Natural killer cell (primary cell): ENCODE measurements at regions not wholly inside any gene's neighbourhood (a gene's known extent, or its start where the extent isn't known, plus 50 kb on each side); places are given as distances from the start of the nearest gene placed in this dataset.

ENCODE experiments used
- ATAC-seq, 3 donors: fragments of 150-1000 bp in 2 of 3; fragments of 200-7000 bp in 1 of 3; cut with Tn5 transposase; 1 replicate in 1 of 3; 2 replicates in 2 of 3; pipeline ENCODE4 v1.10.0; 2021; ENCODE audit warnings: mild to moderate bottlenecking in 2 of 3, moderate library complexity in 2 of 3
- DNase-seq, 2 donors: peaks; one replicate each; pipeline versions ENCODE4 v3.0.0 to v3.0.0-alpha.2; 2013 to 2021; ENCODE audit warnings: mixed read lengths in 1 of 2
- H3K27ac ChIP-seq: one replicate; pipeline ENCODE4 v1.5.1; 2013; ENCODE audit warnings: mild to moderate bottlenecking, low read length
- H3K27me3 ChIP-seq: one replicate; pipeline ENCODE4 v1.6.1; 2013; ENCODE audit warnings: low read length; ENCODE audit not compliant: control insufficient read depth, insufficient read depth
- H3K36me3 ChIP-seq: one replicate; pipeline ENCODE4 v1.6.1; 2013; ENCODE audit warnings: low read length; ENCODE audit not compliant: control insufficient read depth, insufficient read depth
- H3K4me1 ChIP-seq: one replicate; pipeline ENCODE4 v1.6.1; 2013; ENCODE audit warnings: low read length; ENCODE audit not compliant: control insufficient read depth, insufficient read depth
- H3K4me3 ChIP-seq: one replicate; pipeline ENCODE4 v1.5.1; 2013; ENCODE audit warnings: low read length
- H3K9me3 ChIP-seq: one replicate; pipeline ENCODE4 v1.6.1; 2013; ENCODE audit warnings: low read length; ENCODE audit not compliant: control insufficient read depth, insufficient read depth
- H3K27ac Mint-ChIP-seq, 2 donors: one replicate each; pipeline ENCODE4 v1.8.0; 2022; ENCODE audit warnings: mild to moderate bottlenecking in 2 of 2, mixed read lengths in 2 of 2, moderate library complexity in 1 of 2
- H3K27me3 Mint-ChIP-seq, 2 donors: one replicate each; pipeline ENCODE4 v1.8.0; 2022; ENCODE audit warnings: low read depth in 2 of 2, mixed read lengths in 2 of 2
- H3K36me3 Mint-ChIP-seq: one replicate; pipeline ENCODE4 v1.8.0; 2022; ENCODE audit warnings: mixed read lengths
- H3K4me1 Mint-ChIP-seq, 2 donors: one replicate each; pipeline ENCODE4 v1.8.0; 2022; ENCODE audit warnings: mixed read lengths in 2 of 2
- H3K4me3 Mint-ChIP-seq: one replicate; pipeline ENCODE4 v1.8.0; 2022; ENCODE audit warnings: mild to moderate bottlenecking, moderate library complexity, mixed read lengths
- H3K9me3 Mint-ChIP-seq, 2 donors: one replicate each; pipeline ENCODE4 v1.8.0; 2022; ENCODE audit warnings: mixed read lengths in 2 of 2
- CTCF ChIP-seq: fragments of 200-600 bp; IDR thresholded peaks from one replicate; pipeline ENCODE4 v1.8.0; 2022; ENCODE audit warnings: antibody characterized with exemption
- WGBS: methylation state at CpG from one replicate; pipeline ENCODE4 v1.1.7; 2013; ENCODE audit warnings: missing lambda C conversion rate; ENCODE audit not compliant: insufficient coverage; 5-methylcytosine and 5-hydroxymethylcytosine counted together
- intact Hi-C: fragments of 100-400 bp; cut with micrococcal nuclease; formaldehyde crosslinking; loops from one replicate; pipeline ENCODE4 v1.14.2; 2022

- Mint-ChIP-seq H3K27me3 (no peaks in the 10 kb centered on the region), H3K27ac (no peak overlapping the region), H3K36me3 (no peaks in the 10 kb centered on the region), H3K4me3 (no peak overlapping the region), H3K4me1 (no peaks in the 10 kb centered on the region), H3K9me3 (peaks cover 0 to 2% of the 10 kb centered on the region in 2 donors)
- TF ChIP-seq CTCF = no peak
- H3K4me1 ChIP-seq = no peaks in the 10 kb centered on the region
- no peak for ATAC-seq
- no peaks in the 10 kb centered on the region for H3K36me3 ChIP-seq
- no peaks in the 10 kb centered on the region for H3K9me3 ChIP-seq
- no CpG with 5 or more reads among the region's 2 CpGs for WGBS
- DNase-seq = no peak
- intact Hi-C loops = no loop called here
- H3K4me3 ChIP-seq = no peak overlapping the region
- no peaks in the 10 kb centered on the region for H3K27me3 ChIP-seq
- no peak overlapping the region for H3K27ac ChIP-seq
Observed at GRCh38 chr6:113662688-113663333, 194.3 kb upstream of the MARCKS start.

GRCh38 chr6:113664909-113665308 is 192.2 kb upstream of the MARCKS start:
- Histone ChIP-seq H3K4me1 (no peaks in the 10 kb centered on the region), H3K9me3 (no peaks in the 10 kb centered on the region), H3K27me3 (no peaks in the 10 kb centered on the region), H3K4me3 (no peak overlapping the region), H3K36me3 (no peaks in the 10 kb centered on the region), H3K27ac (no peak overlapping the region)
- no peak for DNase-seq
- no peak overlapping the region for H3K4me3 Mint-ChIP-seq
- intact Hi-C loops = no loop called here
- 100% methylated on average over 1 of the region's 2 CpGs for WGBS
- no peak overlapping the region for H3K27ac Mint-ChIP-seq
- ATAC-seq = no peak
- H3K4me1 Mint-ChIP-seq = no peaks in the 10 kb centered on the region
- no peaks in the 10 kb centered on the region for H3K36me3 Mint-ChIP-seq
- TF ChIP-seq CTCF = no peak
- no peaks in the 10 kb centered on the region for H3K27me3 Mint-ChIP-seq
- H3K9me3 Mint-ChIP-seq = peaks cover 0 to 2% of the 10 kb centered on the region in 2 donors

GRCh38 chr6:113668641-113669408 is 188.3 kb upstream of the MARCKS start:
- intact Hi-C loops = no loop called here
- ATAC-seq (no peak), DNase-seq (no peak)
- no peaks in the 10 kb centered on the region for H3K27me3 ChIP-seq
- H3K27ac ChIP-seq = no peak overlapping the region
- Mint-ChIP-seq H3K27me3 (no peaks in the 10 kb centered on the region), H3K4me1 (no peaks in the 10 kb centered on the region), H3K27ac (no peak overlapping the region), H3K36me3 (no peaks in the 10 kb centered on the region), H3K4me3 (no peak overlapping the region), H3K9me3 (no peaks in the 10 kb centered on the region)
- WGBS = 83% methylated on average over 1 of the region's 1 CpG
- no peak overlapping the region for H3K4me3 ChIP-seq
- H3K4me1 ChIP-seq = no peaks in the 10 kb centered on the region
- H3K36me3 ChIP-seq = no peaks in the 10 kb centered on the region
- H3K9me3 ChIP-seq = no peaks in the 10 kb centered on the region
- TF ChIP-seq CTCF = no peak
